H9 (cell line): ENCODE measurements at regions not wholly inside any gene's neighbourhood (a gene's known extent, or its start where the extent isn't known, plus 50 kb on each side); places are given as distances from the start of the nearest gene placed in this dataset.

Experiments used
- DNase-seq: peaks from one replicate; pipeline ENCODE4 v3.0.0-alpha.2; 2017
- H2AFZ ChIP-seq: one replicate; pipeline ENCODE4 v1.6.1; 2013; ENCODE audit warnings: mild to moderate bottlenecking, low read length, control low read depth, moderate library complexity
- H2AK5ac ChIP-seq: 2 replicates; pipeline ENCODE4 v1.6.1; 2013; ENCODE audit warnings: low read length, control low read depth, mixed read lengths; ENCODE audit not compliant: insufficient read length
- H2BK120ac ChIP-seq: one replicate; pipeline ENCODE4 v1.6.1; 2013; ENCODE audit warnings: low read depth, mild to moderate bottlenecking, low read length, control low read depth, inconsistent platforms; ENCODE audit not compliant: poor library complexity, severe bottlenecking
- H2BK12ac ChIP-seq: 2 replicates; pipeline ENCODE4 v1.6.1; 2013; ENCODE audit warnings: low read length, control low read depth, mixed read lengths, low read depth; ENCODE audit not compliant: insufficient read length
- H2BK15ac ChIP-seq: 2 replicates; pipeline ENCODE4 v1.6.1; 2013; ENCODE audit warnings: low read depth, low read length, control low read depth
- H2BK20ac ChIP-seq: one replicate; pipeline ENCODE4 v1.6.1; 2013; ENCODE audit warnings: low read depth, mild to moderate bottlenecking, low read length, control low read depth, inconsistent platforms; ENCODE audit not compliant: poor library complexity, severe bottlenecking
- H2BK5ac ChIP-seq: 2 replicates; pipeline ENCODE4 v1.6.1; 2013; ENCODE audit warnings: low read length, control low read depth, mixed read lengths; ENCODE audit not compliant: insufficient read length
- H3K14ac ChIP-seq: 2 replicates; pipeline ENCODE4 v1.6.1; 2013; ENCODE audit warnings: low read length, control low read depth; ENCODE audit not compliant: insufficient read depth
- H3K18ac ChIP-seq: 2 replicates; pipeline ENCODE4 v1.6.1; 2013; ENCODE audit warnings: low read depth, mild to moderate bottlenecking, mixed read lengths, low read length, control low read depth; ENCODE audit not compliant: insufficient read length
- H3K23ac ChIP-seq: 2 replicates; pipeline ENCODE4 v1.6.1; 2013; ENCODE audit warnings: low read length, control low read depth, mixed read lengths, low read depth; ENCODE audit not compliant: insufficient read length
- H3K23me2 ChIP-seq: 2 replicates; pipeline ENCODE4 v1.6.1; 2013; ENCODE audit warnings: low read depth, mild to moderate bottlenecking, mixed read lengths, low read length, control low read depth; ENCODE audit not compliant: insufficient read length, poor library complexity, severe bottlenecking
- H3K27ac ChIP-seq: 2 replicates; pipeline ENCODE4 v1.5.1; 2013; ENCODE audit warnings: low read length, control low read depth, mixed read lengths, low read depth; ENCODE audit not compliant: insufficient read length
- H3K27me3 ChIP-seq: 2 replicates; pipeline ENCODE4 v1.6.1; 2013; ENCODE audit warnings: low read length, control low read depth, inconsistent platforms; ENCODE audit not compliant: insufficient read depth
- H3K4ac ChIP-seq: 2 replicates; pipeline ENCODE4 v1.6.1; 2013; ENCODE audit warnings: low read depth, mild to moderate bottlenecking, control low read depth, inconsistent platforms, low read length, moderate library complexity
- H3K4me1 ChIP-seq: 2 replicates; pipeline ENCODE4 v1.6.1; 2013; ENCODE audit warnings: low read length, control low read depth, inconsistent platforms; ENCODE audit not compliant: insufficient read depth
- H3K4me2 ChIP-seq: 2 replicates; pipeline ENCODE4 v1.6.1; 2013; ENCODE audit warnings: low read length, control low read depth, mixed read lengths; ENCODE audit not compliant: insufficient read length, insufficient read depth
- H3K56ac ChIP-seq: 2 replicates; pipeline ENCODE4 v1.6.1; 2013; ENCODE audit warnings: low read depth, mild to moderate bottlenecking, mixed read lengths, low read length, control low read depth; ENCODE audit not compliant: insufficient read length
- H3K79me1 ChIP-seq: 2 replicates; pipeline ENCODE4 v1.6.1; 2013; ENCODE audit warnings: low read depth, mild to moderate bottlenecking, moderate library complexity, low read length, control low read depth, inconsistent platforms; ENCODE audit not compliant: insufficient read depth, poor library complexity, severe bottlenecking
- H3K79me2 ChIP-seq: 2 replicates; pipeline ENCODE4 v1.6.1; 2013; ENCODE audit warnings: low read length, control low read depth, inconsistent platforms; ENCODE audit not compliant: insufficient read depth
- H3K9ac ChIP-seq: 2 replicates; pipeline ENCODE4 v1.6.1; 2013; ENCODE audit warnings: low read length, control low read depth, mixed read lengths; ENCODE audit not compliant: insufficient read length; ENCODE audit errors: extremely low read depth
- H3K9me3 ChIP-seq: one replicate; pipeline ENCODE4 v1.6.1; 2013; ENCODE audit warnings: low read depth, low read length, inconsistent platforms; ENCODE audit not compliant: control insufficient read depth
- H3T11ph ChIP-seq: one replicate; pipeline ENCODE4 v1.6.1; 2013; ENCODE audit warnings: mild to moderate bottlenecking, low read length, control low read depth, inconsistent platforms
- H4K20me1 ChIP-seq: one replicate; pipeline ENCODE4 v1.6.1; 2013; ENCODE audit not compliant: control insufficient read depth, insufficient read length, insufficient read depth
- H4K5ac ChIP-seq: 2 replicates; pipeline ENCODE4 v1.6.1; 2013; ENCODE audit warnings: low read depth, mild to moderate bottlenecking, mixed read lengths, low read length, control low read depth; ENCODE audit not compliant: insufficient read length
- H4K8ac ChIP-seq: replicated peaks from 2 replicates; pipeline ENCODE4 v1.6.1; 2013; ENCODE audit warnings: low read length, control low read depth, mixed read lengths, low read depth; ENCODE audit not compliant: insufficient read length
- H4K91ac ChIP-seq: 2 replicates; pipeline ENCODE4 v1.6.1; 2013; ENCODE audit warnings: low read depth, mild to moderate bottlenecking, moderate library complexity, mixed read lengths, low read length, control low read depth; ENCODE audit not compliant: insufficient read length
- H3K27ac Mint-ChIP-seq, 3 experiments: 2 replicates in 2 of 3; 3 replicates in 1 of 3; pipeline ENCODE4 v1.8.0; 2020 to 2021; ENCODE audit warnings: mixed read lengths in 3 of 3, mild to moderate bottlenecking in 1 of 3, moderate library complexity in 1 of 3
- H3K27me3 Mint-ChIP-seq: 2 replicates; pipeline ENCODE4 v1.8.0; 2021; ENCODE audit warnings: low read depth, mild to moderate bottlenecking, moderate library complexity, mixed read lengths
- H3K36me3 Mint-ChIP-seq, 3 experiments: 2 replicates in 2 of 3; 3 replicates in 1 of 3; pipeline ENCODE4 v1.8.0; 2020 to 2021; ENCODE audit warnings: low read depth in 3 of 3, mixed read lengths in 3 of 3; ENCODE audit not compliant: insufficient read depth in 1 of 3
- H3K4me1 Mint-ChIP-seq, 2 experiments: 2 replicates each; pipeline ENCODE4 v1.8.0; 2020; ENCODE audit warnings: mixed read lengths in 2 of 2
- H3K4me3 Mint-ChIP-seq, 2 experiments: 2 replicates in 1 of 2; 3 replicates in 1 of 2; pipeline ENCODE4 v1.8.0; 2020 to 2021; ENCODE audit warnings: mild to moderate bottlenecking in 2 of 2, mixed read lengths in 2 of 2, moderate library complexity in 1 of 2
- H3K9me3 Mint-ChIP-seq, 2 experiments: 2 replicates in 1 of 2; 3 replicates in 1 of 2; pipeline ENCODE4 v1.8.0; 2020; ENCODE audit warnings: mild to moderate bottlenecking in 2 of 2, mixed read lengths in 2 of 2, moderate library complexity in 1 of 2
- CTCF ChIP-seq: fragments of 200-600 bp; sonication (generic); conservative IDR thresholded peaks from 3 replicates; pipeline ENCODE4 v1.8.0; 2021; ENCODE audit warnings: antibody characterized with exemption, mild to moderate bottlenecking

DNA sequence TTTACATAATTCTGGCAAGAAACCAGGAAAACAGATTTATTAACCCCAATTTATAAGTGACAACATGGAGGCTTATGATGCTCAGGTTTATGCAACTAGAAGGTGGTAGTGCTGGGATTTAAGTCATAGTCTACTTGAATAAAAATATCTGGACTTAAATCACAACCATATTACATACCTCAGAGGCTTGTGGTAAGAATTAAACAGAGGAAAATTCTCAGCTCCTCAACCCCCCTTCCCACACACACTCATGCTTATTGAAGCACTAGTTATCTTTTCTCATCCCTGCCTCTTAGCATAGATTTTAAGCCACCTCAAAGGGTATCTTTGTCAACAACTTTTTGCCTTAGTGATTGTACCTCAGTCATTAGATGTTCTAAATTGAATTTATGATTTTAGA, 731.0 kb downstream of the PRELID2 start:
- no peaks in the 10 kb centered on the region for H3K9me3 Mint-ChIP-seq
- H3K9me3 ChIP-seq = no peaks in the 10 kb centered on the region
- H3K4ac ChIP-seq = no peak overlapping the region
- no peak overlapping the region for H3K4me3 Mint-ChIP-seq
- no peak overlapping the region for H3K9ac ChIP-seq
- H2BK5ac ChIP-seq = no peak overlapping the region
- H4K5ac ChIP-seq = no peak overlapping the region
- no peak overlapping the region for H4K91ac ChIP-seq
- H3K56ac ChIP-seq = no peak overlapping the region
- DNase-seq = no peak
- no peak overlapping the region for H3K18ac ChIP-seq
- no peak for TF ChIP-seq CTCF
- H3K27ac Mint-ChIP-seq = no peak overlapping the region
- H3K4me1 Mint-ChIP-seq = no peaks in the 10 kb centered on the region
- no peak overlapping the region for H3K14ac ChIP-seq
- H3K27me3 Mint-ChIP-seq = no peaks in the 10 kb centered on the region
- no peak overlapping the region for H4K8ac ChIP-seq
- H3K4me2 ChIP-seq = no peak overlapping the region
- H3K79me2 ChIP-seq = no peaks in the 10 kb centered on the region
- no peak overlapping the region for H3K23ac ChIP-seq
- no peaks in the 10 kb centered on the region for H3K4me1 ChIP-seq
- H2BK15ac ChIP-seq = no peak overlapping the region
- no peaks in the 10 kb centered on the region for H3K27me3 ChIP-seq
- H3K27ac ChIP-seq = no peak overlapping the region
- H3K23me2 ChIP-seq = no peaks in the 10 kb centered on the region
- no peak overlapping the region for H2BK20ac ChIP-seq
- no peak overlapping the region for H2AFZ ChIP-seq
- H2AK5ac ChIP-seq = no peak overlapping the region
- no peak overlapping the region for H2BK120ac ChIP-seq
- no peak overlapping the region for H2BK12ac ChIP-seq
- H3T11ph ChIP-seq = no peak overlapping the region
- no peaks in the 10 kb centered on the region for H4K20me1 ChIP-seq
- H3K36me3 Mint-ChIP-seq = no peaks in the 10 kb centered on the region
- H3K79me1 ChIP-seq = no peaks in the 10 kb centered on the region
